CD4-positive, CD25-positive, alpha-beta regulatory T cell (primary cell): ENCODE measurements at regions not wholly inside any gene's neighbourhood (a gene's known extent, or its start where the extent isn't known, plus 50 kb on each side); places are given as distances from the start of the nearest gene placed in this dataset.

Experiments used
- ATAC-seq, 2 donors: fragments of 150-1000 bp; cut with Tn5 transposase; one replicate each; pipeline ENCODE4 v1.10.0; 2021; ENCODE audit warnings: low read depth in 2 of 2, moderate number of reproducible peaks in 2 of 2, moderate library complexity in 1 of 2
- DNase-seq, 3 donors: peaks; one replicate each; pipeline versions ENCODE4 v3.0.0 to v3.0.0-alpha.2; 2012 to 2022; ENCODE audit warnings: mixed read lengths in 1 of 3
- H3K27ac ChIP-seq: one replicate; pipeline ENCODE4 v1.7.0; 2013; ENCODE audit warnings: mild to moderate bottlenecking, low read length; ENCODE audit not compliant: insufficient read depth, poor library complexity, severe bottlenecking
- H3K27me3 ChIP-seq: one replicate; pipeline ENCODE4 v1.7.0; 2013; ENCODE audit warnings: low read length; ENCODE audit not compliant: control insufficient read depth, insufficient read depth
- H3K36me3 ChIP-seq: one replicate; pipeline ENCODE4 v1.7.0; 2013; ENCODE audit warnings: mild to moderate bottlenecking, low read length, moderate library complexity; ENCODE audit not compliant: control insufficient read depth, insufficient read depth
- H3K4me1 ChIP-seq: 2 replicates; pipeline ENCODE4 v1.7.0; 2013; ENCODE audit warnings: mild to moderate bottlenecking, low read length; ENCODE audit not compliant: insufficient read depth, control insufficient read depth, poor library complexity, severe bottlenecking
- H3K4me3 ChIP-seq: one replicate; pipeline ENCODE4 v1.7.0; 2013; ENCODE audit warnings: low read depth, mild to moderate bottlenecking, low read length, moderate library complexity
- H3K9me3 ChIP-seq, 2 experiments: 1 replicate in 1 of 2; 2 replicates in 1 of 2; pipeline ENCODE4 v1.7.0; 2013; ENCODE audit warnings: low read length in 2 of 2, mild to moderate bottlenecking in 1 of 2, moderate library complexity in 1 of 2; ENCODE audit not compliant: control insufficient read depth in 2 of 2
- H3K27ac Mint-ChIP-seq, 3 donors: one replicate each; pipeline ENCODE4 v1.8.0; 2020 to 2022; ENCODE audit warnings: mild to moderate bottlenecking in 3 of 3, mixed read lengths in 3 of 3, moderate library complexity in 2 of 3
- H3K27me3 Mint-ChIP-seq: one replicate; pipeline ENCODE4 v1.8.0; 2022; ENCODE audit warnings: mild to moderate bottlenecking, mixed read lengths
- H3K36me3 Mint-ChIP-seq: one replicate; pipeline ENCODE4 v1.8.0; 2020; ENCODE audit warnings: mixed read lengths
- H3K4me1 Mint-ChIP-seq, 4 donors: one replicate each; pipeline ENCODE4 v1.8.0; 2020 to 2022; ENCODE audit warnings: mixed read lengths in 4 of 4, mild to moderate bottlenecking in 1 of 4
- H3K4me3 Mint-ChIP-seq, 4 donors: one replicate each; pipeline ENCODE4 v1.8.0; 2020 to 2022; ENCODE audit warnings: mild to moderate bottlenecking in 4 of 4, mixed read lengths in 4 of 4, moderate library complexity in 3 of 4
- H3K9me3 Mint-ChIP-seq, 7 donors: one replicate each; pipeline ENCODE4 v1.8.0; 2020 to 2022; ENCODE audit warnings: mixed read lengths in 7 of 7, mild to moderate bottlenecking in 3 of 7, moderate library complexity in 2 of 7

DNA sequence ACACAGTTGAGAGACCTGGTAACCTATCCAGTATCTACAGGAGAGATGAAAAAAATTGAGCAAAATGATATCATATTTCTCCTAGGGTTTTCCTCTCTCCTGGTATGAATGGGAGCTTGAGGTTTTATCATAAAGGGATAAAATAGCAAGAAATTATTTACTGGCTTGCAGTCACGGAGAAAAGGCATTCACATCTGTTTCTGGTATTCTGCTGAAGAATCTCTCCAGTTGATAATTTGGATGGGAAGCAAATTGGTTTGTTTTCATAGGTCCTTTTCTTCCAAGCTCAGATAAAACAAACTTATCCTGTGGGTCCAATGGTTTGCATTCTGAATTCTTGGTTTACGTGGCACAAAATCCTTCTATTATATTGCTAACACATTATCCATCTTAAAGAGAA is 83.1 kb upstream of the GYPA start:
- H3K27ac Mint-ChIP-seq, result no peak overlapping the region
- H3K4me1 Mint-ChIP-seq, result no peaks in the 10 kb centered on the region
- Histone ChIP-seq H3K36me3 (no peaks in the 10 kb centered on the region), H3K27me3 (no peaks in the 10 kb centered on the region), H3K9me3 (no peaks in the 10 kb centered on the region), H3K4me3 (no peak overlapping the region), H3K27ac (no peak overlapping the region), H3K4me1 (no peaks in the 10 kb centered on the region)
- no peak for ATAC-seq
- no peak overlapping the region for H3K4me3 Mint-ChIP-seq
- H3K9me3 Mint-ChIP-seq, result peaks cover 0 to 3% (median 0%) of the 10 kb centered on the region in 7 donors
- no peak for DNase-seq
- no peaks in the 10 kb centered on the region for H3K36me3 Mint-ChIP-seq
- no peaks in the 10 kb centered on the region for H3K27me3 Mint-ChIP-seq

DNA sequence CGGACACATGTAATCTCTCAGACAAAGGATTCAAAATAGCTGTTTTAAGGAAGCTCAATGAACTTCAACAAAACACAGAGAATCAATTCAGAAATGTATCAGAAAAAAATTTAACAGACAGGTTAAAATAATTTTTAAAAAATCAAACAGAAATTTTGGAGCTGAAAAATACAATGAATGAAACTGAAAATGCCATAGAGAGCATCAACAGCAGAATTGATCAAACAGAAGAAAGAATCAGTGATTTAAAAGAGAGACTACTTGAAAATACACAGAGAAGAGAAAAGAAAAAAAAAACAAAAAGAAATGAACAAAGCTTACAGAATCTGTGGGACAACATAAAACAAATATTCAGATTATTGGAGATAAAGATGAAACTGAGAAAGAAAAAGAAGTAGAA is 118.8 kb upstream of the GYPA start:
- ATAC-seq, result no peak
- Histone ChIP-seq H3K9me3 (peaks cover 5 to 7% of the 10 kb centered on the region in 2 experiments), H3K4me1 (no peaks in the 10 kb centered on the region), H3K36me3 (no peaks in the 10 kb centered on the region), H3K27ac (no peak overlapping the region), H3K27me3 (no peaks in the 10 kb centered on the region), H3K4me3 (no peak overlapping the region)
- Mint-ChIP-seq H3K9me3 (peaks cover 0 to 19% (median 8%) of the 10 kb centered on the region in 7 donors), H3K4me1 (no peaks in the 10 kb centered on the region), H3K4me3 (no peak overlapping the region), H3K27ac (no peak overlapping the region), H3K36me3 (no peaks in the 10 kb centered on the region), H3K27me3 (no peaks in the 10 kb centered on the region)
- no peak for DNase-seq

DNA sequence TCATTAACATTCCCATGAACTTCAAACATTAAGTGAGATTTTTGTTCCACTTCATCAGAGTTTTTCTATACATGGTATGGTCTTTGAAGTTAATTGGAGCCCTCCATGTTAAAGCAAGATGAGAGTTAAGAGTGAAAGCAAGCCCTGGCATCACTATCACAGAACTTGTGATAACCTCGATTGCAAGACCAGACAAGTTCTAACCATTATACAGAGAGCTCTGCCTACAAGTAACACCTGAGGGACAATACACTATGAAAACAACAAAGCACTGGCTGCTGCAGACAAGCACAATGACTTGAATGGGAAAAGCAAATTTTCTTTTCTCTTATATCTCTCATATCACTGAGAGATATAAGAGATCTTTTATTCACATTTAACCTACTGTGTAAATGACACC is 126.6 kb upstream of the GYPA start:
- Histone ChIP-seq H3K9me3 (no peaks in the 10 kb centered on the region), H3K4me3 (no peak overlapping the region), H3K36me3 (no peaks in the 10 kb centered on the region), H3K4me1 (no peaks in the 10 kb centered on the region), H3K27ac (no peak overlapping the region), H3K27me3 (no peaks in the 10 kb centered on the region)
- Mint-ChIP-seq H3K27ac (no peak overlapping the region), H3K9me3 (peaks cover 0 to 6% (median 2%) of the 10 kb centered on the region in 7 donors), H3K36me3 (no peaks in the 10 kb centered on the region), H3K4me3 (no peak overlapping the region), H3K27me3 (no peaks in the 10 kb centered on the region), H3K4me1 (no peaks in the 10 kb centered on the region)
- no peak for DNase-seq
- no peak for ATAC-seq

DNA sequence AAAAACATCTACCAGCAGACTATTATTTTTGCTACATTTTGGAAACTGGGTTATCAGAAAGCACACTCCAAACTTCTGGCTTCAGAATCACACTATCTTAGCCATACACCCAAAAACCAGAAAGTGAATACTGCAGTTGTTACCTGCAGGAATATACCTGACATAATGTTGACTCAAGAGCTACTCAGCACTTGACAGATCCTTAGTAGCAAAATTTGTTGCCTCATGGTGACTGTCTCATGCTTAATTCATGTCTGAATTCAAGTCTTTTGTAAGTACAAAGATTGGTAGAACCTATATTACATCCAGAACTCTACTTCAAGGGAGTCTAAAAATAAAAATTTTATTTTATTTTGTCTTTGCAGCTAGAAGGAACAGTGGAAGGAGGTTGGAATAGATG is 140.2 kb upstream of the GYPA start:
- no peaks in the 10 kb centered on the region for H3K9me3 ChIP-seq
- no peak overlapping the region for H3K27ac ChIP-seq
- DNase-seq (no peak), ATAC-seq (no peak)
- H3K4me3 ChIP-seq, result no peak overlapping the region
- no peaks in the 10 kb centered on the region for H3K27me3 ChIP-seq
- H3K36me3 ChIP-seq, result no peaks in the 10 kb centered on the region
- Mint-ChIP-seq H3K9me3 (peaks cover 0 to 6% (median 2%) of the 10 kb centered on the region in 7 donors), H3K27me3 (peaks cover 5% of the 10 kb centered on the region), H3K36me3 (no peaks in the 10 kb centered on the region), H3K4me1 (no peaks in the 10 kb centered on the region), H3K4me3 (no peak overlapping the region), H3K27ac (no peak overlapping the region)
- H3K4me1 ChIP-seq, result no peaks in the 10 kb centered on the region

DNA sequence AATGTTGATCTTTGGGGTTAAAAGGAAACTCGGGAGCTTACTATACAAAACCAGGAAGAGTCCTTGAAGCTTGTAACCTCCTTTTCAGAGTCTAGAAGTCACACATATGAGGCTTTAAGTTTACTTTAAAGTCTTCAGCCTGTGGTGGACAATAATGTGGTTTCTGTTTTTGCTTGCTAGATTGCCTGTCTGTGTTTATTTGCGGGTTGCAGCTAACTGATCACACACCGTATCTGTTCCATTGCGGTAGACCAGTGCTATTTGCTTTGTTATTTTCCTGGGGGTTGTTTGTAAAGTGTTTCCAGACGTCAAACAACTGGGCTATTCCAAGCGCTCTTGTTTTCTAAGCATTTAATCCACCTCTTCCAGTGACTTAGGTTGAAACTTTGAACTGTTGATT is 143.0 kb upstream of the GYPA start:
- Mint-ChIP-seq H3K9me3 (peaks cover 0 to 7% (median 2%) of the 10 kb centered on the region in 7 donors), H3K27ac (no peak overlapping the region), H3K27me3 (no peaks in the 10 kb centered on the region), H3K4me3 (no peak overlapping the region), H3K36me3 (no peaks in the 10 kb centered on the region), H3K4me1 (no peaks in the 10 kb centered on the region)
- Histone ChIP-seq H3K4me1 (no peaks in the 10 kb centered on the region), H3K9me3 (no peaks in the 10 kb centered on the region), H3K4me3 (no peak overlapping the region), H3K27ac (no peak overlapping the region), H3K36me3 (no peaks in the 10 kb centered on the region), H3K27me3 (no peaks in the 10 kb centered on the region)
- ATAC-seq (no peak), DNase-seq (no peak)

DNA sequence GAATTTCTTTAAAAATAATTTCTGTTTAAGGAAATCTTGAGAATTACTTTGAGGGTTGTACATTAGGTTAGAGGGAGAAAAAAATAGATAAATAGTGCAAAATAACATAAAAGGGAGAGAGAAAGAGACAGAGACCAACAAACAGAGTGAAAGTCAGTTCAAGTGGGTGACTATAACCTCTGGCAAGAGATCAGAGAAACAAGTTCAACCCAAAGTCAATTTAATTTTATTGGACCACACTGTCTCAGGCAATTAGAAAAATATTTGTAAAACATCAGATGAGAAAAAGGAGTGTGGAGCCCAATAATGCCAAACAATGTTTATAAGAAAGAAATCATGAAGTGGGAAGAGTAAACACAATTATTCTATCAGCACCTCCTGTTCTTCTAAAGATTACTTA is 143.5 kb upstream of the GYPA start:
- Mint-ChIP-seq H3K4me1 (no peaks in the 10 kb centered on the region), H3K27ac (no peak overlapping the region), H3K27me3 (no peaks in the 10 kb centered on the region), H3K4me3 (no peak overlapping the region), H3K36me3 (no peaks in the 10 kb centered on the region), H3K9me3 (peaks cover 0 to 8% (median 2%) of the 10 kb centered on the region in 7 donors)
- no peak overlapping the region for H3K27ac ChIP-seq
- no peaks in the 10 kb centered on the region for H3K4me1 ChIP-seq
- H3K4me3 ChIP-seq, result no peak overlapping the region
- DNase-seq (no peak), ATAC-seq (no peak)
- H3K36me3 ChIP-seq, result no peaks in the 10 kb centered on the region
- no peaks in the 10 kb centered on the region for H3K9me3 ChIP-seq
- no peaks in the 10 kb centered on the region for H3K27me3 ChIP-seq

DNA sequence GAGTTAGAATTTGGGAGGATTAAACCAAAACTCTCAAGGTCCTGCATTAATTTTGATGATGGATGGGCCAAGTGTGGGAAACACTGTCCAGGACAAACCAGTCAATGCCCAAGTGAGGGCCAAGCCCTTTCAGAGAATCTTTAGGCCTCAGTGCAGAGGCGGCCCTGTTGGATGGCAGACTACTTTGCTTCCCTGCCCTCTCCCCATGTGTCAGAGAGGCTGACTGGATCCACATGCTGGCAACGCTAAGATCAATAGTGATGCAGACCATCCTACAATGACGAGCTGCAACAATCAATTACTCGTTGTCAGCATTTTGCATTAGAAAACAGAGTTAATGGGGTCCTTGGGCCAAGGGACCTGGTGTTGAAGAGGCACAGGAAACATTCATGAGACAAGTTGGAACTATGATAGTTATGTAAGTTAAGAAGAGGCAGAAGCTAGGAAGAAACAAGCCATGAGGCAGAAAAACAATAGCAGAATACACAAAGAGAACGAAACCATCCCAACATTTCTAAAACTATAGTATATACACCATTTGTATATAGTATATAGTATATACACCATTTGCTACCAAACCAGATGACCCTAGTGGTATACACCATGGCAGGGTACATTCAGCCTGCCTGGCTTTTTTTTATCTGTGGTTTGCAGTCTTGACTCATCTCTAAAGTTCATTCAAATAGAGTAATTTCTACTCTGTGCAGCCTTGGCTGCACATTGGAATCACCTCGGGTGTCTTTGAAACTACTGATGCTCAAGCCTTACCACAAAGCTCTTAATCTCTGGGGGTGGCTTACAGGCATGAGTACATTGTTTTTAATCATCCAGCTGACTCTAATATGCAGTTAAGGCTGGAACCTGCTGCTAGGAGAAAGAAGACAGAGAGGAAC is 147.7 kb upstream of the GYPA start:
- ATAC-seq, result no peak
- H3K9me3 Mint-ChIP-seq, result peaks cover 0 to 5% (median 0%) of the 10 kb centered on the region in 7 donors

More for the DNA sequence above, 147.7 kb upstream of the GYPA start:
- H3K4me1 ChIP-seq, result no peaks in the 10 kb centered on the region
- no peaks in the 10 kb centered on the region for H3K36me3 ChIP-seq
- H3K27me3 Mint-ChIP-seq, result no peaks in the 10 kb centered on the region
- no peak overlapping the region for H3K4me3 ChIP-seq
- no peak overlapping the region for H3K27ac ChIP-seq
- no peaks in the 10 kb centered on the region for H3K27me3 ChIP-seq
- H3K4me1 Mint-ChIP-seq, result no peaks in the 10 kb centered on the region
- H3K9me3 ChIP-seq, result no peaks in the 10 kb centered on the region
- no peak for DNase-seq
- no peaks in the 10 kb centered on the region for H3K36me3 Mint-ChIP-seq
- H3K27ac Mint-ChIP-seq, result no peak overlapping the region
- H3K4me3 Mint-ChIP-seq, result no peak overlapping the region
